Astrocyte of the cerebellum (primary cell): ENCODE measurements at regions not wholly inside any gene's neighbourhood (a gene's known extent, or its start where the extent isn't known, plus 50 kb on each side); places are given as distances from the start of the nearest gene placed in this dataset.

Experiments used
- DNase-seq: peaks from one replicate; pipeline ENCODE4 v3.0.0-alpha.2; 2011; ENCODE audit warnings: low read depth
- H3K4me3 ChIP-seq: 2 replicates; pipeline ENCODE4 v1.5.1; 2011; ENCODE audit warnings: mild to moderate bottlenecking, low read depth, low read length, moderate library complexity
- CTCF ChIP-seq: IDR thresholded peaks from 2 replicates; pipeline ENCODE4 v1.5.1; 2012; ENCODE audit warnings: low read length, low read depth, moderate library complexity, mild to moderate bottlenecking; ENCODE audit errors: missing control alignments
- in situ Hi-C: cut with HindIII; loops from 2 replicates; pipeline ENCODE4 v1.10.0; 2017; ENCODE audit warnings: low sequenced_read_pairs

- no peak for DNase-seq
- TF ChIP-seq CTCF = no peak
- in situ Hi-C loops = no loop called here
- H3K4me3 ChIP-seq = no peak overlapping the region
These were observed 172.9 kb upstream of the RAD23B start for GRCh38 chr9:107110153-107110552.

- in situ Hi-C loops = no loop called here
- no peak for DNase-seq
- TF ChIP-seq CTCF = no peak
- H3K4me3 ChIP-seq = no peak overlapping the region
These were observed 170.3 kb upstream of the RAD23B start for GRCh38 chr9:107112707-107113243.

GRCh38 chr9:107118863-107119624 is 164.0 kb upstream of the RAD23B start:
- no peak for TF ChIP-seq CTCF
- H3K4me3 ChIP-seq = no peak overlapping the region
- no peak for DNase-seq
- in situ Hi-C loops = no loop called here

- DNase-seq = no peak
- H3K4me3 ChIP-seq = no peak overlapping the region
- in situ Hi-C loops = no loop called here
- no peak for TF ChIP-seq CTCF
These were observed 163.3 kb upstream of the RAD23B start for GRCh38 chr9:107119735-107120134.

- no peak overlapping the region for H3K4me3 ChIP-seq
- no peak for DNase-seq
- TF ChIP-seq CTCF = no peak
- in situ Hi-C loops = no loop called here
These were observed 159.7 kb upstream of the RAD23B start for GRCh38 chr9:107123389-107123788.

GRCh38 chr9:107127608-107128007 is 155.5 kb upstream of the RAD23B start:
- in situ Hi-C loops = no loop called here
- DNase-seq = no peak
- TF ChIP-seq CTCF = no peak
- H3K4me3 ChIP-seq = no peak overlapping the region
